ENCODE measurements at regions not wholly inside any gene's neighbourhood (a gene's known extent, or its start where the extent isn't known, plus 50 kb on each side); places are given as distances from the start of the nearest gene placed in this dataset.

- H3K4me1 ChIP-seq, result no peaks in the 10 kb centered on the region
- H3K9me3 ChIP-seq, result no peaks in the 10 kb centered on the region
- H3K27me3 ChIP-seq, result no peaks in the 10 kb centered on the region
- no peak for TF ChIP-seq CTCF (IDR thresholded peaks at IDR 0.05)
- no peak for TF ChIP-seq POLR2A (IDR thresholded peaks at IDR 0.05)
- no peak overlapping the region for H3K27ac ChIP-seq
- H3K4me3 ChIP-seq, result no peak overlapping the region
- no peaks in the 10 kb centered on the region for H3K36me3 ChIP-seq
- DNase-seq, result no peak
These were observed 160.9 kb upstream of the MVB12B start for GRCh38 chr9:126165755-126166154.

GRCh38 chr9:126166291-126166690, 160.3 kb upstream of the MVB12B start:
- Histone ChIP-seq H3K27me3 (no peaks in the 10 kb centered on the region), H3K4me1 (no peaks in the 10 kb centered on the region), H3K9me3 (no peaks in the 10 kb centered on the region), H3K27ac (no peak overlapping the region), H3K36me3 (no peaks in the 10 kb centered on the region), H3K4me3 (no peak overlapping the region)
- DNase-seq, result no peak
- TF ChIP-seq POLR2A (IDR thresholded peaks at IDR 0.05) (no peak), CTCF (IDR thresholded peaks at IDR 0.05) (no peak)

- no peaks in the 10 kb centered on the region for H3K9me3 ChIP-seq
- no peak overlapping the region for H3K27ac ChIP-seq
- H3K27me3 ChIP-seq, result no peaks in the 10 kb centered on the region
- no peaks in the 10 kb centered on the region for H3K4me1 ChIP-seq
- no peak for DNase-seq
- no peak overlapping the region for H3K4me3 ChIP-seq
- TF ChIP-seq CTCF (IDR thresholded peaks at IDR 0.05) (no peak), POLR2A (IDR thresholded peaks at IDR 0.05) (no peak)
- no peaks in the 10 kb centered on the region for H3K36me3 ChIP-seq
These were observed 159.8 kb upstream of the MVB12B start for GRCh38 chr9:126166866-126167265.

- TF ChIP-seq CTCF (IDR thresholded peaks at IDR 0.05) (no peak), POLR2A (IDR thresholded peaks at IDR 0.05) (no peak)
- DNase-seq, result no peak
- H3K27me3 ChIP-seq, result no peaks in the 10 kb centered on the region
These were observed 156.9 kb upstream of the MVB12B start for GRCh38 chr9:126169736-126170135.

GRCh38 chr9:126170286-126170823, 156.3 kb upstream of the MVB12B start:
- no peaks in the 10 kb centered on the region for H3K27me3 ChIP-seq
- DNase-seq, result no peak
- no peak for TF ChIP-seq POLR2A (IDR thresholded peaks at IDR 0.05)
- H3K36me3 ChIP-seq, result no peaks in the 10 kb centered on the region
- H3K4me1 ChIP-seq, result no peaks in the 10 kb centered on the region
- no peak overlapping the region for H3K27ac ChIP-seq
- no peaks in the 10 kb centered on the region for H3K9me3 ChIP-seq
- H3K4me3 ChIP-seq, result no peak overlapping the region

More at GRCh38 chr9:126169736-126170135, 156.9 kb upstream of the MVB12B start:
- Histone ChIP-seq H3K27ac (no peak overlapping the region), H3K36me3 (no peaks in the 10 kb centered on the region), H3K4me1 (no peaks in the 10 kb centered on the region), H3K9me3 (no peaks in the 10 kb centered on the region), H3K4me3 (no peak overlapping the region)

- Histone ChIP-seq H3K4me1 (no peaks in the 10 kb centered on the region), H3K27ac (no peak overlapping the region), H3K27me3 (no peaks in the 10 kb centered on the region), H3K36me3 (no peaks in the 10 kb centered on the region), H3K9me3 (no peaks in the 10 kb centered on the region), H3K4me3 (no peak overlapping the region)
- TF ChIP-seq CTCF (IDR thresholded peaks at IDR 0.05) (no peak), POLR2A (IDR thresholded peaks at IDR 0.05) (no peak)
- DNase-seq, result no peak
These were observed 155.0 kb upstream of the MVB12B start for GRCh38 chr9:126171641-126172040.

Measured in Peyer's patch (tissue), 4 donors.